Thyroid gland (tissue), 4 donors: ENCODE measurements at regions not wholly inside any gene's neighbourhood (a gene's known extent, or its start where the extent isn't known, plus 50 kb on each side); places are given as distances from the start of the nearest gene placed in this dataset.
A peak's percentile ranks its signal among the peaks of the same experiment; 100 is the strongest.

ENCODE experiments used
- DNase-seq, 2 donors: peaks; one replicate each; pipeline ENCODE4 v3.0.0-alpha.2; 2019
- H3K27ac ChIP-seq, 3 donors: fragments of 200-600 bp; sonication (generic); 1 replicate in 2 of 3; 2 replicates in 1 of 3; pipeline ENCODE4 v1.5.1; 2016 to 2019; ENCODE audit warnings: mild to moderate bottlenecking in 1 of 3, moderate library complexity in 1 of 3
- H3K27me3 ChIP-seq: fragments of 200-600 bp; sonication (generic); one replicate; pipeline ENCODE4 v1.5.1; 2019
- H3K36me3 ChIP-seq, 2 donors: fragments of 200-600 bp; sonication (generic); one replicate each; pipeline ENCODE4 v1.5.1; 2016 to 2019
- H3K4me1 ChIP-seq, 2 donors: fragments of 200-600 bp; sonication (generic); one replicate each; pipeline ENCODE4 v1.5.1; 2017 to 2019
- H3K4me3 ChIP-seq, 3 donors: fragments of 200-600 bp; sonication (generic); replicated peaks in 1 of 3; 1 replicate in 2 of 3; 2 replicates in 1 of 3; pipeline ENCODE4 v1.5.1; 2016; ENCODE audit warnings: mild to moderate bottlenecking in 1 of 3
- H3K9me3 ChIP-seq: fragments of 200-600 bp; sonication (generic); one replicate; pipeline ENCODE4 v1.5.1; 2017
- CTCF ChIP-seq, 6 experiments: fragments of 200-600 bp in 3 of 6; fragments of 450-650 bp in 3 of 6; sonication (generic) in 3 of 6; IDR thresholded peaks; one replicate each; pipeline ENCODE4 v1.5.1; 2016 to 2019; ENCODE audit warnings: antibody characterized with exemption in 6 of 6, mild to moderate bottlenecking in 2 of 6, inconsistent platforms in 1 of 6, moderate library complexity in 1 of 6
- POLR2A ChIP-seq, 2 donors: fragments of 450-650 bp; IDR thresholded peaks; one replicate each; pipeline ENCODE4 v1.6.1; 2017; ENCODE audit warnings: antibody characterized with exemption in 2 of 2, mild to moderate bottlenecking in 2 of 2, moderate library complexity in 1 of 2
- WGBS, 2 donors: methylation state at CpG; one replicate each; pipeline ENCODE4 v1.1.5; 2017; 5-methylcytosine and 5-hydroxymethylcytosine counted together
- intact Hi-C: fragments of 100-400 bp; cut with DNase I; formaldehyde crosslinking; loops from one replicate; pipeline ENCODE4 v1.15.1; 2023

DNA sequence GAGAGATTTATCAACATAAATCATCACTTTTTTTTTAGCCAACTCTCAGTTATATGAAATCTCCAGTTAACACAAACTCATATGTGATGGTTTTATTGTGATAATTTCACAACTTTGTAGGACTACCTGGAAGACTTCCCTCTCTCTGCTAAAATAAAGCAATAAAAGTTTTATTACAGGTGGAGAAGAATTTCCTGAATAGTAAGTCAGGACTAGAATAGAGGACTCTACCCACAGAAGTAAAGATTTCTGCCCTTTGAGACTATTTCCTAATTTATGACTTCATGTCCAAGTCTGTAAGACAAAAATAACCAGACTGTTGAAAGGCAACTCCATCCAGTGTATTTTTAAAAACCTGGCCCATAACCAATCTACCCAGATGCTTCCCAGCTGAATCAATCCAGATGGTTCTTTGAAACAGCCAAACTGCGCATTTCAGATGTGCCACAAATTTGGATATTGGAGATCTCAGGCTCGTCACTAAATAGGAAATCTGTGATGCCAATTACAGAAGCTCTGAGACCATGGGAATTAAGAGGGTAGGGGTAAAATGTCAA is 234.0 kb upstream of the NMUR2 start:
- peaks cover 0 to 5% of the 10 kb centered on the region in 2 donors for H3K4me1 ChIP-seq
- intact Hi-C loops, result no loop called here
- H3K27ac ChIP-seq, result no peak overlapping the region

GRCh38 chr5:152641970-152642805 is 237.1 kb upstream of the NMUR2 start:
- Histone ChIP-seq H3K27ac (peak overlapping the region; percentile 40 to 67 (median 50)), H3K36me3 (no peaks in the 10 kb centered on the region), H3K9me3 (no peaks in the 10 kb centered on the region), H3K4me3 (no peak overlapping the region), H3K4me1 (peaks cover 0 to 5% of the 10 kb centered on the region in 2 donors), H3K27me3 (no peaks in the 10 kb centered on the region)
- TF ChIP-seq POLR2A (IDR thresholded peaks at IDR 0.05) (no peak), CTCF (IDR thresholded peaks at IDR 0.05) (no peak)
- 59 to 61% methylated on average over 10 of the region's 10 CpGs for WGBS, 2 donors
- DNase-seq, result peak; percentile 44 to 58
- intact Hi-C loops, result no loop called here

More for the DNA sequence above, 234.0 kb upstream of the NMUR2 start:
- DNase-seq, result no peak
- Histone ChIP-seq H3K4me3 (no peak overlapping the region), H3K36me3 (no peaks in the 10 kb centered on the region), H3K9me3 (no peaks in the 10 kb centered on the region), H3K27me3 (no peaks in the 10 kb centered on the region)
- TF ChIP-seq CTCF (IDR thresholded peaks at IDR 0.05), result no peak
- TF ChIP-seq POLR2A (IDR thresholded peaks at IDR 0.05), result no peak
- 66 to 74% methylated on average over 2 of the region's 2 CpGs for WGBS, 2 donors

GRCh38 chr5:152642880-152643279 is 237.8 kb upstream of the NMUR2 start:
- TF ChIP-seq CTCF (IDR thresholded peaks at IDR 0.05) (no peak), POLR2A (IDR thresholded peaks at IDR 0.05) (no peak)
- Histone ChIP-seq H3K4me3 (no peak overlapping the region), H3K9me3 (no peaks in the 10 kb centered on the region), H3K27ac (peak overlapping the region in 1 of 3 donors; percentile 67), H3K27me3 (no peaks in the 10 kb centered on the region), H3K36me3 (no peaks in the 10 kb centered on the region), H3K4me1 (peaks cover 0 to 5% of the 10 kb centered on the region in 2 donors)
- 76 to 86% methylated on average over 1 of the region's 1 CpG for WGBS, 2 donors
- no peak for DNase-seq
- intact Hi-C loops, result no loop called here

DNA sequence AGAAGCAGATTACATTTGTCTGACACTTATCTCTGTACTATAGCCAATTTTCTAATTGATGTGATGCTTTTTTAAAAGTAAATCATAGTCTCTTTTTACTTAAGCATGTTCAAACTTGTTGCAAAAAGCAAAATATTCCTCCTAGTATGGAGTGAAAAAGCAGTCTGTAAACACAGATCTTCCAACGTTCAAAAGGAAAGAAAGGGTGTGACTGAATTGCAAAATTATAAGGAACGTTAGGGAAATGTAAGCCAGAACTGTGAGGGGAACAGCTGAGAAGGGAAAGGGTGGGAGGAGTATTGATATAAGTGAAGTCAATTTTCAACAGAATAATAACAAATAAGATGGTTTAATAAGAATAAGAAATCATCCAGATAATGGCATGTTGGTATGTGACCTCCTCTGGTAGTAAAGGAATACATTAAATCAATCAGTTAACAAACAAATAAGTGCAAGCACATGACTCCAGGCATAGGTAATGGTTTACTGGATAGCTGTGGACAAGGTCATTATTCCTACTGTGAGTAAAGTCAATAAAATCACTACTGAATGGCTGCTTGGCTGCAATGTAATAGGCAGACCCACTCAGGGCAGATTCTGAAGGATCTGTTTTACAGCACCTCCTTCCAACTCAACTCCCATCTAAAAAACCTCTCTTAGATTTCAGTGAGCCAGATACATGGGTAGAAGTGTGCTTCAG is 239.1 kb upstream of the NMUR2 start:
- DNase-seq, result no peak
- WGBS, 2 donors, result 71 to 72% methylated on average over 2 of the region's 2 CpGs
- no peaks in the 10 kb centered on the region for H3K36me3 ChIP-seq
- TF ChIP-seq CTCF (IDR thresholded peaks at IDR 0.05), result no peak
- TF ChIP-seq POLR2A (IDR thresholded peaks at IDR 0.05), result no peak
- H3K4me3 ChIP-seq, result no peak overlapping the region
- no peaks in the 10 kb centered on the region for H3K9me3 ChIP-seq
- H3K27ac ChIP-seq, result no peak overlapping the region
- no peaks in the 10 kb centered on the region for H3K27me3 ChIP-seq
- intact Hi-C loops, result no loop called here
- H3K4me1 ChIP-seq, result peaks cover 0 to 5% of the 10 kb centered on the region in 2 donors

DNA sequence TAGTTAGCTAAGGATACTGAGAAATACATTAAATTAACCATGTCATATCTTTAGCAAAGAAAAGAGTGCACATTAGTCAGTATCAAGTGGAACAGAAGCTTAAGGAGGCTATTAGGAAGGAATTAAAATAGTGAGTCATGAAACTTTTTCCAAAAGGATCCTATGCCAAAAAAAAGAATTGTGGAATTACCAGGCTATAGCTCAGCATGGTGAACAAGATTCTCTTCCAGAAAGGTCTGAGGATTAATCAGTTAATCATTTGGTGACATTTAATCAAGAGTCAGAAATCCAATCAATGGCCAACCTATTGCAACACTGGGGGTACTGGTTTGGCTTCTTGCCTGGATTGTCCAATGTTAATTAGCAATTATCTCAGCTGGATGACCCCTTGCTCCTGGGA is 244.5 kb upstream of the NMUR2 start:
- Histone ChIP-seq H3K27ac (no peak overlapping the region), H3K36me3 (no peaks in the 10 kb centered on the region), H3K9me3 (no peaks in the 10 kb centered on the region), H3K4me1 (no peaks in the 10 kb centered on the region), H3K27me3 (no peaks in the 10 kb centered on the region), H3K4me3 (no peak overlapping the region)
- intact Hi-C loops, result no loop called here
- no peak for DNase-seq
- TF ChIP-seq CTCF (IDR thresholded peaks at IDR 0.05) (no peak), POLR2A (IDR thresholded peaks at IDR 0.05) (no peak)
